ENCODE measurements at regions not wholly inside any gene's neighbourhood (a gene's known extent, or its start where the extent isn't known, plus 50 kb on each side); places are given as distances from the start of the nearest gene placed in this dataset.

GRCh38 chr7:82506702-82507101 lies 63.1 kb upstream of the CACNA2D1 start:
- H4K20me1 ChIP-seq (replicated peaks; ENCODE audit: control insufficient read depth, extremely low read depth, insufficient read depth, low read length): no peaks in the 10 kb centered on the region
- H3K27ac ChIP-seq (ENCODE audit: insufficient read depth, low read depth, low read length): no peak overlapping the region
- no peaks in the 10 kb centered on the region for H3K27me3 ChIP-seq (ENCODE audit: control insufficient read depth in 2 of 2, insufficient read depth in 2 of 2, low read length in 2 of 2)
- no peaks in the 10 kb centered on the region for H3K79me2 ChIP-seq (ENCODE audit: control insufficient read depth, insufficient read depth, low read length)
- BruUV-seq (replicated peaks): no TSS peak
- CTCF ChIA-PET: interaction anchor here (0.9 to 1.9 kb wide), 6 partner anchors 11 to 272 kb away, joined by 3 to 8 read pairs (median 4); no protein-coding TSS in a partner anchor
- H2AFZ ChIP-seq (ENCODE audit: low read depth, low read length): no peak overlapping the region
- no peak for TF ChIP-seq POLR2AphosphoS5 (IDR thresholded peaks at IDR 0.05; ENCODE audit: insufficient read depth, low read depth, low read length)
- TF ChIP-seq JUN (IDR thresholded peaks at IDR 0.05; ENCODE audit: borderline replicate concordance, insufficient read depth, insufficient read length, low read depth): no peak
- no peak for TF ChIP-seq FOS (IDR thresholded peaks at IDR 0.05; ENCODE audit: borderline replicate concordance, insufficient read depth, low read length)
- TF ChIP-seq, protein P1, sequence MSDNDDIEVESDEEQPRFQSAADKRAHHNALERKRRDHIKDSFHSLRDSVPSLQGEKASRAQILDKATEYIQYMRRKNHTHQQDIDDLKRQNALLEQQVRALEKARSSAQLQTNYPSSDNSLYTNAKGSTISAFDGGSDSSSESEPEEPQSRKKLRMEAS (IDR thresholded peaks at IDR 0.05; ENCODE audit: insufficient read depth, insufficient read length): no peak
- TF ChIP-seq GATA2 (IDR thresholded peaks at IDR 0.05; ENCODE audit: insufficient read depth, insufficient read length, low read depth, low read length): no peak
- no peak for TF ChIP-seq MYC (IDR thresholded peaks at IDR 0.05; ENCODE audit: low read depth, low read length)
- TF ChIP-seq EZH2 (IDR thresholded peaks at IDR 0.05; ENCODE audit: borderline replicate concordance, low read depth, low read length, severe bottlenecking): no peak
- TF ChIP-seq CTCF (IDR thresholded peaks at IDR 0.05; ENCODE audit: extremely low read depth in 1 of 2, insufficient read depth in 1 of 2, low read depth in 1 of 2, low read length in 2 of 2): no peak
- TF ChIP-seq POLR2A (IDR thresholded peaks at IDR 0.05; ENCODE audit: low read depth, low read length): no peak
- H3K4me3 ChIP-seq (replicated peaks in 1 of 3; ENCODE audit: insufficient read depth in 1 of 3, low read depth in 1 of 3, low read length in 3 of 3): no peak overlapping the region
- dilution Hi-C loops (cut with MboI; ENCODE audit: extremely low pct_ligation_motif_present, low sequenced_read_pairs) (no loop called here), intact Hi-C loops (cut with micrococcal nuclease) (no loop called here)
- FAIRE-seq (no peak), DNase-seq (ENCODE audit: low read depth, low spot score) (no peak)
- no peak overlapping the region for H3K4me2 ChIP-seq (ENCODE audit: insufficient read depth, low read length)
- H3K36me3 ChIP-seq (ENCODE audit: control insufficient read depth in 2 of 2, extremely low read depth in 1 of 2, insufficient read depth in 2 of 2, low read length in 2 of 2): no peaks in the 10 kb centered on the region
- H3K4me1 ChIP-seq (ENCODE audit: control insufficient read depth, extremely low read depth, insufficient read depth, low read length): no peaks in the 10 kb centered on the region
- H3K9me3 ChIP-seq (replicated peaks; ENCODE audit: control insufficient read depth, insufficient read depth, low read length): no peaks in the 10 kb centered on the region
- no peaks in the 10 kb centered on the region for H3K9me1 ChIP-seq (replicated peaks; ENCODE audit: control insufficient read depth, extremely low read depth, insufficient read depth, low read length)
- H3K9ac ChIP-seq (replicated peaks; ENCODE audit: extremely low read depth, insufficient read depth, low read length): no peak overlapping the region
- POLR2A ChIA-PET: no interaction called here
